A673 (cell line): ENCODE measurements at regions not wholly inside any gene's neighbourhood (a gene's known extent, or its start where the extent isn't known, plus 50 kb on each side); places are given as distances from the start of the nearest gene placed in this dataset.

Source experiments
- BruUV-seq: library from RNA; stranded (reverse); fragments of 400-500 nt; replicated peaks from 2 replicates; lab custom pipeline; 2021; lab: Mats Ljungman, UMichigan
- CTCF ChIA-PET: fragments of 300-600 bp; sonication (Branson Sonifier 250); formaldehyde crosslinking; loops from one replicate; lab custom pipeline; 2022; ENCODE audit warnings: antibody characterized with exemption; lab: Charles Lee
- POLR2A ChIA-PET: fragments of 300-600 bp; sonication (Branson Sonifier 250); formaldehyde crosslinking; loops from one replicate; lab custom pipeline; 2022; ENCODE audit warnings: antibody characterized with exemption; ENCODE audit not compliant: low non-redundant PET; lab: Charles Lee
- DNase-seq: peaks from one replicate; pipeline ENCODE4 v3.0.0-alpha.2; 2015; ENCODE audit warnings: low spot score
- H3K27ac ChIP-seq: fragments of 200-600 bp; sonication (generic); 2 replicates; pipeline ENCODE4 v1.5.1; 2016; ENCODE audit warnings: mixed run types, low read depth, mild to moderate bottlenecking, mixed read lengths, antibody characterized with exemption, low read length; ENCODE audit not compliant: poor library complexity, severe bottlenecking
- H3K27me3 ChIP-seq: fragments of 200-600 bp; sonication (generic); replicated peaks from 2 replicates; pipeline ENCODE4 v1.6.1; 2017; ENCODE audit warnings: mixed run types, low read depth, mild to moderate bottlenecking, mixed read lengths, antibody characterized with exemption, low read length; ENCODE audit not compliant: insufficient read depth, poor library complexity
- H3K36me3 ChIP-seq: fragments of 200-600 bp; sonication (generic); 2 replicates; pipeline ENCODE4 v1.6.1; 2016; ENCODE audit warnings: mixed run types, mild to moderate bottlenecking, mixed read lengths, antibody characterized with exemption, low read length; ENCODE audit not compliant: insufficient read depth, poor library complexity, severe bottlenecking
- H3K4me1 ChIP-seq: fragments of 200-600 bp; sonication (generic); 2 replicates; pipeline ENCODE4 v1.6.1; 2017; ENCODE audit warnings: mixed run types, mild to moderate bottlenecking, mixed read lengths, antibody characterized with exemption, low read length; ENCODE audit not compliant: insufficient read depth, poor library complexity, severe bottlenecking
- H3K4me3 ChIP-seq: fragments of 200-600 bp; sonication (generic); 2 replicates; pipeline ENCODE4 v1.5.1; 2016; ENCODE audit warnings: low read depth, mixed run types, mild to moderate bottlenecking, mixed read lengths, low read length; ENCODE audit not compliant: poor library complexity, severe bottlenecking
- H3K9me3 ChIP-seq: fragments of 200-600 bp; sonication (generic); 2 replicates; pipeline ENCODE4 v1.6.1; 2016; ENCODE audit warnings: mixed run types, low read depth, mild to moderate bottlenecking, mixed read lengths, antibody characterized with exemption, low read length; ENCODE audit not compliant: poor library complexity, severe bottlenecking
- CTCF ChIP-seq: fragments of 300-800, 200-600 bp; sonication (generic); conservative IDR thresholded peaks from 2 replicates; pipeline ENCODE4 v1.5.1; 2017; ENCODE audit warnings: low read depth, mild to moderate bottlenecking, antibody characterized with exemption, low read length, moderate library complexity, mixed read lengths
- EZH2 ChIP-seq: fragments of 200-600 bp; sonication (generic); IDR thresholded peaks from 2 replicates; pipeline ENCODE4 v1.6.1; 2017; ENCODE audit warnings: borderline replicate concordance, low read depth, mild to moderate bottlenecking, mixed read lengths, antibody characterized with exemption, low read length; ENCODE audit not compliant: poor library complexity, severe bottlenecking
- intact Hi-C: fragments of 100-400 bp; cut with micrococcal nuclease; formaldehyde crosslinking; loops from one replicate; pipeline ENCODE4 v1.10.0; 2022; ENCODE audit not compliant: unreplicated experiment

GRCh38 chr18:34280000-34280399, 55.3 kb upstream of the NOL4 start:
- intact Hi-C loops = no loop called here

GRCh38 chr18:34280653-34281052, 55.9 kb upstream of the NOL4 start:
- TF ChIP-seq CTCF (no peak), EZH2 (no peak)
- intact Hi-C loops = no loop called here
- no peaks in the 10 kb centered on the region for H3K27me3 ChIP-seq
- ChIA-PET CTCF (no interaction called here), POLR2A (no interaction called here)
- BruUV-seq = no TSS peak
- no peak overlapping the region for H3K27ac ChIP-seq
- H3K36me3 ChIP-seq = no peaks in the 10 kb centered on the region
- DNase-seq = no peak
- no peaks in the 10 kb centered on the region for H3K4me1 ChIP-seq
- no peaks in the 10 kb centered on the region for H3K9me3 ChIP-seq
- no peak overlapping the region for H3K4me3 ChIP-seq

More at GRCh38 chr18:34280000-34280399, 55.3 kb upstream of the NOL4 start:
- H3K27ac ChIP-seq = no peak overlapping the region
- no TSS peak for BruUV-seq
- no peak overlapping the region for H3K4me3 ChIP-seq
- no peaks in the 10 kb centered on the region for H3K4me1 ChIP-seq
- no peaks in the 10 kb centered on the region for H3K9me3 ChIP-seq
- no peaks in the 10 kb centered on the region for H3K27me3 ChIP-seq
- no peaks in the 10 kb centered on the region for H3K36me3 ChIP-seq
- POLR2A ChIA-PET = no interaction called here
- no peak for DNase-seq
- CTCF ChIA-PET = no interaction called here
- TF ChIP-seq EZH2 = no peak
- no peak for TF ChIP-seq CTCF

GRCh38 chr18:34281290-34281689, 56.6 kb upstream of the NOL4 start:
- H3K9me3 ChIP-seq = no peaks in the 10 kb centered on the region
- ChIA-PET CTCF (no interaction called here), POLR2A (no interaction called here)
- intact Hi-C loops = no loop called here
- H3K27me3 ChIP-seq = no peaks in the 10 kb centered on the region
- H3K36me3 ChIP-seq = no peaks in the 10 kb centered on the region
- no peak for DNase-seq
- no peak for TF ChIP-seq CTCF
- no peak for TF ChIP-seq EZH2
- H3K4me1 ChIP-seq = no peaks in the 10 kb centered on the region
- H3K4me3 ChIP-seq = no peak overlapping the region
- BruUV-seq = no TSS peak
- no peak overlapping the region for H3K27ac ChIP-seq
